GM12878 (cell line): ENCODE measurements at regions not wholly inside any gene's neighbourhood (a gene's known extent, or its start where the extent isn't known, plus 50 kb on each side); places are given as distances from the start of the nearest gene placed in this dataset.

Experiments used
- CREB1 ChIP-seq: IDR thresholded peaks from 2 replicates; pipeline ENCODE4 v1.6.1; 2012; ENCODE audit warnings: low read depth, mild to moderate bottlenecking, inconsistent platforms
- EZH2 ChIP-seq: IDR thresholded peaks from 2 replicates; pipeline ENCODE4 v1.6.1; 2012; ENCODE audit warnings: low read depth, mild to moderate bottlenecking, control low read depth, inconsistent platforms, low read length, borderline replicate concordance; ENCODE audit not compliant: control insufficient read depth
- FOXM1 ChIP-seq: IDR thresholded peaks from 2 replicates; pipeline ENCODE4 v1.6.1; 2012; ENCODE audit warnings: low read depth, mild to moderate bottlenecking, inconsistent platforms, low read length, moderate library complexity
- HCFC1 ChIP-seq: fragments of 150-350 bp; IDR thresholded peaks from 2 replicates; pipeline ENCODE4 v1.6.1; 2014; ENCODE audit warnings: low read length
- POLR2AphosphoS5 ChIP-seq: IDR thresholded peaks from 2 replicates; pipeline ENCODE4 v1.6.1; 2011; ENCODE audit warnings: mild to moderate bottlenecking, low read length, inconsistent platforms
- RFX5 ChIP-seq: IDR thresholded peaks from 2 replicates; pipeline ENCODE4 v1.6.1; 2011; ENCODE audit warnings: low read depth, low read length, improper control_type of control experiment
- SPI1 ChIP-seq: IDR thresholded peaks from 2 replicates; pipeline ENCODE4 v1.6.1; 2011; ENCODE audit warnings: low read depth, mild to moderate bottlenecking, low read length, moderate library complexity, borderline replicate concordance; ENCODE audit not compliant: insufficient read depth
- TAF1 ChIP-seq: IDR thresholded peaks from 2 replicates; pipeline ENCODE4 v1.6.1; 2011; ENCODE audit warnings: mild to moderate bottlenecking, low read depth, low read length, borderline replicate concordance
- TBL1XR1 ChIP-seq: IDR thresholded peaks from 2 replicates; pipeline ENCODE4 v1.6.1; 2012; ENCODE audit warnings: low read depth, low read length, improper control_type of control experiment
- TCF7 ChIP-seq: IDR thresholded peaks from 2 replicates; pipeline ENCODE4 v1.6.1; 2014; ENCODE audit warnings: antibody characterized with exemption, borderline replicate concordance
- TF ChIP-seq, protein P1 (sequence below), 3 experiments: IDR thresholded peaks in 2 of 3; conservative IDR thresholded peaks in 1 of 3; 2 replicates each; pipeline ENCODE4 v1.5.1; 2011; ENCODE audit warnings: low read depth in 3 of 3, low read length in 3 of 3, mild to moderate bottlenecking in 3 of 3, control low read depth in 2 of 3, moderate library complexity in 2 of 3, inconsistent platforms in 1 of 3, mixed read lengths in 1 of 3; ENCODE audit not compliant: control insufficient read depth in 2 of 3, insufficient read depth in 1 of 3; ENCODE audit errors: extremely low read depth in 1 of 3
- TF ChIP-seq, protein P2 (sequence below): IDR thresholded peaks from 2 replicates; pipeline ENCODE4 v1.6.1; 2011; ENCODE audit warnings: low read depth, low read length, improper control_type of control experiment, borderline replicate concordance
- TF ChIP-seq, protein P3 (sequence below): IDR thresholded peaks from 2 replicates; pipeline ENCODE4 v1.6.1; 2011; ENCODE audit warnings: low read depth, mild to moderate bottlenecking, low read length, moderate library complexity, borderline replicate concordance; ENCODE audit errors: extremely low read depth

DNA sequence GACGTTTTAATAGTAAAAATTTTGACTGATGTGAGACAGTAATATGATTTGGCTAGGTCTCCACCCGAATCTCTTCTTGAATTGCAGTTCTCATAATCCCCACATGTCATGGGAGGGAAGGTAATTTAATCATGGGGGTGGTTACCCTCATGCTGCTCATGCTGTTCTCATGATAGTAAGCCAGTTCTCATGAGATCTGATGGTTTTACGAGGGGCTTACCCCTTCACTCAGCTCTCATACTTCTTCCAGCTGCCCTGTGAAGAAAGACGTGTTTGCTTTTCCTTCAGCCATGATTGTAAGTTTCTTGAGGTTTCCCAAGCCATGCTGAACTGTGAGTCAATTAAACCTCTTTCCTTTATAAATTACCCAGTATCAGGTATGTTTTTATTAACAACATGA lies 327.0 kb upstream of the CDH7 start:
- TF ChIP-seq TCF7 (no peak), TBL1XR1 (no peak), TAF1 (no peak), POLR2AphosphoS5 (no peak), RFX5 (no peak), FOXM1 (no peak), SPI1 (no peak), EZH2 (no peak), HCFC1 (no peak), CREB1 (no peak)
- TF ChIP-seq, protein P1, sequence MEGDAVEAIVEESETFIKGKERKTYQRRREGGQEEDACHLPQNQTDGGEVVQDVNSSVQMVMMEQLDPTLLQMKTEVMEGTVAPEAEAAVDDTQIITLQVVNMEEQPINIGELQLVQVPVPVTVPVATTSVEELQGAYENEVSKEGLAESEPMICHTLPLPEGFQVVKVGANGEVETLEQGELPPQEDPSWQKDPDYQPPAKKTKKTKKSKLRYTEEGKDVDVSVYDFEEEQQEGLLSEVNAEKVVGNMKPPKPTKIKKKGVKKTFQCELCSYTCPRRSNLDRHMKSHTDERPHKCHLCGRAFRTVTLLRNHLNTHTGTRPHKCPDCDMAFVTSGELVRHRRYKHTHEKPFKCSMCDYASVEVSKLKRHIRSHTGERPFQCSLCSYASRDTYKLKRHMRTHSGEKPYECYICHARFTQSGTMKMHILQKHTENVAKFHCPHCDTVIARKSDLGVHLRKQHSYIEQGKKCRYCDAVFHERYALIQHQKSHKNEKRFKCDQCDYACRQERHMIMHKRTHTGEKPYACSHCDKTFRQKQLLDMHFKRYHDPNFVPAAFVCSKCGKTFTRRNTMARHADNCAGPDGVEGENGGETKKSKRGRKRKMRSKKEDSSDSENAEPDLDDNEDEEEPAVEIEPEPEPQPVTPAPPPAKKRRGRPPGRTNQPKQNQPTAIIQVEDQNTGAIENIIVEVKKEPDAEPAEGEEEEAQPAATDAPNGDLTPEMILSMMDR (IDR thresholded peaks at IDR 0.05 in 2 of 3, conservative IDR thresholded peaks at IDR 0.05 in 1 of 3; ENCODE audit: control insufficient read depth in 2 of 3, extremely low read depth in 1 of 3, insufficient read depth in 1 of 3, low read depth in 3 of 3, low read length in 3 of 3): no peak
- TF ChIP-seq, protein P2, sequence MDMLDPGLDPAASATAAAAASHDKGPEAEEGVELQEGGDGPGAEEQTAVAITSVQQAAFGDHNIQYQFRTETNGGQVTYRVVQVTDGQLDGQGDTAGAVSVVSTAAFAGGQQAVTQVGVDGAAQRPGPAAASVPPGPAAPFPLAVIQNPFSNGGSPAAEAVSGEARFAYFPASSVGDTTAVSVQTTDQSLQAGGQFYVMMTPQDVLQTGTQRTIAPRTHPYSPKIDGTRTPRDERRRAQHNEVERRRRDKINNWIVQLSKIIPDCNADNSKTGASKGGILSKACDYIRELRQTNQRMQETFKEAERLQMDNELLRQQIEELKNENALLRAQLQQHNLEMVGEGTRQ: no peak
- TF ChIP-seq, protein P3, sequence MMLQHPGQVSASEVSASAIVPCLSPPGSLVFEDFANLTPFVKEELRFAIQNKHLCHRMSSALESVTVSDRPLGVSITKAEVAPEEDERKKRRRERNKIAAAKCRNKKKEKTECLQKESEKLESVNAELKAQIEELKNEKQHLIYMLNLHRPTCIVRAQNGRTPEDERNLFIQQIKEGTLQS: no peak
